H1 (cell line): ENCODE measurements at regions not wholly inside any gene's neighbourhood (a gene's known extent, or its start where the extent isn't known, plus 50 kb on each side); places are given as distances from the start of the nearest gene placed in this dataset.

Source experiments
- CTCF ChIA-PET: fragments of 300-600 bp; sonication (Branson Sonifier 250); formaldehyde crosslinking; loops from one replicate; lab custom pipeline; 2021; ENCODE audit not compliant: partially characterized antibody; lab: Charles Lee
- POLR2A ChIA-PET: fragments of 300-600 bp; sonication (Branson Sonifier 250); formaldehyde crosslinking; loops from one replicate; lab custom pipeline; 2021; ENCODE audit warnings: inconsistent platforms; ENCODE audit not compliant: partially characterized antibody; lab: Charles Lee
- DNase-seq, 2 experiments: peaks; one replicate each; pipeline versions ENCODE4 v3.0.0 to v3.0.0-alpha.2; 2010 to 2022; ENCODE audit warnings: low spot score in 2 of 2, low read depth in 1 of 2, mixed read lengths in 1 of 2
- FAIRE-seq: peaks from 2 replicates; lab custom pipeline; 2011; peaks lifted over from hg19 to GRCh38; lab: Jason Lieb, UNC
- H2AFZ ChIP-seq: 2 replicates; pipeline ENCODE4 v1.8.1; 2012; ENCODE audit warnings: low read length, inconsistent platforms
- H2AK5ac ChIP-seq: 2 replicates; pipeline ENCODE4 v1.6.1; 2013; ENCODE audit warnings: low read depth, low read length
- H2BK120ac ChIP-seq: replicated peaks from 2 replicates; pipeline ENCODE3; 2013; ENCODE audit warnings: low read depth, low read length, inconsistent platforms
- H2BK12ac ChIP-seq: 2 replicates; pipeline ENCODE4 v1.6.1; 2013; ENCODE audit warnings: low read depth, low read length
- H2BK15ac ChIP-seq: 2 replicates; pipeline ENCODE4 v1.6.1; 2013; ENCODE audit warnings: low read length
- H2BK20ac ChIP-seq: 2 replicates; pipeline ENCODE4 v1.6.1; 2013; ENCODE audit warnings: low read length
- H2BK5ac ChIP-seq: 2 replicates; pipeline ENCODE4 v1.6.1; 2013; ENCODE audit warnings: low read depth, low read length
- H3K14ac ChIP-seq: 2 replicates; pipeline ENCODE4 v1.6.1; 2013; ENCODE audit warnings: inconsistent platforms; ENCODE audit not compliant: insufficient read length
- H3K18ac ChIP-seq: 2 replicates; pipeline ENCODE4 v1.6.1; 2013; ENCODE audit warnings: low read length; ENCODE audit errors: extremely low read depth
- H3K23ac ChIP-seq: 2 replicates; pipeline ENCODE4 v1.6.1; 2013; ENCODE audit warnings: inconsistent platforms; ENCODE audit not compliant: insufficient read length
- H3K23me2 ChIP-seq: 2 replicates; pipeline ENCODE4 v1.6.1; 2013; ENCODE audit warnings: low read depth, low read length
- H3K27ac ChIP-seq: 2 replicates; pipeline ENCODE4 v1.6.1; 2011; ENCODE audit warnings: low read depth, low read length, inconsistent platforms
- H3K27me3 ChIP-seq, 4 experiments: replicated peaks in 1 of 4; 1 replicate in 1 of 4; 2 replicates in 3 of 4; pipeline versions ENCODE4 v1.6.1 to v1.8.1; 2011 to 2013; ENCODE audit warnings: low read length in 3 of 4, mild to moderate bottlenecking in 3 of 4, inconsistent platforms in 2 of 4, mixed read lengths in 2 of 4, moderate library complexity in 1 of 4; ENCODE audit not compliant: control insufficient read depth in 3 of 4, insufficient read depth in 3 of 4; ENCODE audit errors: extremely low read depth in 1 of 4
- H3K36me3 ChIP-seq, 4 experiments: 2 replicates each; pipeline versions ENCODE4 v1.6.1 to v1.8.1; 2011 to 2013; ENCODE audit warnings: mild to moderate bottlenecking in 4 of 4, low read length in 3 of 4, moderate library complexity in 2 of 4, control low read depth in 1 of 4, inconsistent platforms in 1 of 4; ENCODE audit not compliant: insufficient read depth in 4 of 4, control insufficient read depth in 2 of 4
- H3K4ac ChIP-seq: replicated peaks from 2 replicates; pipeline ENCODE3; 2013; ENCODE audit warnings: low read length, low read depth, mixed read lengths, inconsistent platforms; ENCODE audit not compliant: insufficient read length
- H3K4me1 ChIP-seq, 4 experiments: replicated peaks in 1 of 4; 1 replicate in 1 of 4; 2 replicates in 3 of 4; pipeline versions ENCODE4 v1.6.1 to v1.8.1; 2011 to 2013; ENCODE audit warnings: low read length in 3 of 4, inconsistent platforms in 2 of 4, mixed read lengths in 1 of 4; ENCODE audit not compliant: insufficient read depth in 4 of 4, control insufficient read depth in 3 of 4
- H3K4me2 ChIP-seq, 2 experiments: 2 replicates each; pipeline versions ENCODE4 v1.6.1 to v1.8.1; 2011 to 2013; ENCODE audit warnings: low read depth in 2 of 2, low read length in 2 of 2, control low read depth in 1 of 2, inconsistent platforms in 1 of 2, mild to moderate bottlenecking in 1 of 2; ENCODE audit not compliant: insufficient read depth in 1 of 2
- H3K4me3 ChIP-seq, 4 experiments: fragments of 200-600, 300-600 bp in 1 of 4; sonication (generic), shearing (Covaris generic), sonication (Bioruptor Twin) in 1 of 4; 2 replicates each; pipeline versions ENCODE4 v1.5.1 to v1.8.1; 2011 to 2016; ENCODE audit warnings: low read length in 4 of 4, low read depth in 3 of 4, control low read depth in 2 of 4, inconsistent platforms in 2 of 4, mild to moderate bottlenecking in 2 of 4, mixed read lengths in 1 of 4, moderate library complexity in 1 of 4; ENCODE audit not compliant: insufficient read depth in 2 of 4; ENCODE audit errors: extremely low read depth in 1 of 4
- H3K56ac ChIP-seq: replicated peaks from 2 replicates; pipeline ENCODE3; 2013; ENCODE audit warnings: low read depth, mild to moderate bottlenecking, mixed read lengths, low read length, inconsistent platforms; ENCODE audit not compliant: insufficient read length
- H3K79me1 ChIP-seq: 2 replicates; pipeline ENCODE4 v1.6.1; 2013; ENCODE audit warnings: low read depth, low read length, control low read depth
- H3K79me2 ChIP-seq, 2 experiments: 2 replicates each; pipeline versions ENCODE4 v1.6.1 to v1.8.1; 2012 to 2013; ENCODE audit warnings: low read length in 2 of 2, mild to moderate bottlenecking in 2 of 2, inconsistent platforms in 1 of 2; ENCODE audit not compliant: insufficient read depth in 2 of 2, control insufficient read depth in 1 of 2
- H3K9ac ChIP-seq, 4 experiments: replicated peaks in 1 of 4; 1 replicate in 1 of 4; 2 replicates in 3 of 4; pipeline versions ENCODE4 v1.6.1 to v1.8.1; 2011 to 2013; ENCODE audit warnings: low read depth in 3 of 4, low read length in 3 of 4, control low read depth in 2 of 4, mild to moderate bottlenecking in 2 of 4, moderate library complexity in 2 of 4, inconsistent platforms in 1 of 4; ENCODE audit errors: extremely low read depth in 1 of 4
- H3K9me3 ChIP-seq, 2 experiments: 2 replicates each; pipeline versions ENCODE4 v1.6.1 to v1.8.1; 2012 to 2013; ENCODE audit warnings: mild to moderate bottlenecking in 2 of 2, moderate library complexity in 2 of 2, control low read depth in 1 of 2, inconsistent platforms in 1 of 2, low read depth in 1 of 2, low read length in 1 of 2, mixed read lengths in 1 of 2; ENCODE audit not compliant: insufficient read depth in 2 of 2
- H4K20me1 ChIP-seq, 2 experiments: replicated peaks in 1 of 2; 2 replicates each; pipeline versions ENCODE3 to v1.8.1; 2011 to 2013; ENCODE audit warnings: inconsistent platforms in 2 of 2, low read length in 2 of 2, mild to moderate bottlenecking in 1 of 2; ENCODE audit not compliant: insufficient read depth in 2 of 2, control insufficient read depth in 1 of 2
- H4K5ac ChIP-seq: 2 replicates; pipeline ENCODE4 v1.6.1; 2013; ENCODE audit warnings: low read length, low read depth, mixed read lengths, inconsistent platforms; ENCODE audit not compliant: insufficient read length
- H4K8ac ChIP-seq: 2 replicates; pipeline ENCODE4 v1.8.0; 2013; ENCODE audit warnings: mild to moderate bottlenecking, moderate library complexity, low read length, inconsistent platforms; ENCODE audit not compliant: insufficient read depth; ENCODE audit errors: extremely low read depth
- H4K91ac ChIP-seq: replicated peaks from 2 replicates; pipeline ENCODE3; 2013; ENCODE audit warnings: low read length, mixed read lengths, inconsistent platforms; ENCODE audit not compliant: insufficient read length
- GTF2F1 ChIP-seq: IDR thresholded peaks from 2 replicates; pipeline ENCODE4 v1.6.1; 2012; ENCODE audit warnings: low read depth, low read length, improper control_type of control experiment, borderline replicate concordance
- TAF7 ChIP-seq: optimal IDR thresholded peaks from 2 replicates; pipeline ENCODE3; 2011; ENCODE audit warnings: low read depth, mild to moderate bottlenecking, inconsistent platforms, low read length, moderate library complexity, borderline replicate concordance

DNA sequence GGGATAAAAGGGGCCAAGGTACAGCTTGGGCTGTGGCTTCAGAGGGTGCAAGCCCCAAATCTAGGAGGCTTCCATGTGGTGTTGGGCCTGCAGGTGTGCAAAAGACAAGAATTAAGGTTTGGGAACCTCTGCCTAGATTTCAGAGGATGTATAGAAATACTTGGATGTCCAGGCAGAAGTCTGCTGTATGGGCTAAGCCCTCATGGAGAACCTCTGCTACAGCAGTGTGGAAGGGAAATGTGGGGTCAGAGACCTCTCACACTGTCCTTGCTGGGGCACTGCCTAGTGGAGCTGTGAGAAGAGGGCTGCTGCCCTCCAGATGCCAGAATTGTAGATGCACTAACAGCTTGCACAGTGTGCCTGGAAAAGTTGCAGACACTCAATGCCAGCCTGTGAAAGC is 880.6 kb upstream of the ID2 start:
- H2BK120ac ChIP-seq: no peak overlapping the region
- no peak overlapping the region for H2BK20ac ChIP-seq
- TF ChIP-seq TAF7: no peak
- no peak for TF ChIP-seq GTF2F1
- no peak overlapping the region for H2BK15ac ChIP-seq
- H4K8ac ChIP-seq: no peak overlapping the region
- H3K36me3 ChIP-seq: no peaks in the 10 kb centered on the region
- H3K14ac ChIP-seq: no peak overlapping the region
- no peak overlapping the region for H3K56ac ChIP-seq
- H3K27me3 ChIP-seq: no peaks in the 10 kb centered on the region
- no peak overlapping the region for H2BK5ac ChIP-seq
- H3K79me2 ChIP-seq: no peaks in the 10 kb centered on the region
- H3K4me1 ChIP-seq: no peaks in the 10 kb centered on the region
- peaks cover 24 to 31% of the 10 kb centered on the region in 2 experiments for H3K9me3 ChIP-seq
- H2AK5ac ChIP-seq: no peak overlapping the region
- CTCF ChIA-PET: no interaction called here
- H3K18ac ChIP-seq: no peak overlapping the region
- no peak overlapping the region for H3K4ac ChIP-seq
- no peak overlapping the region for H3K27ac ChIP-seq
- no peak overlapping the region for H4K91ac ChIP-seq
- H3K4me3 ChIP-seq: no peak overlapping the region
- DNase-seq (no peak), FAIRE-seq (no peak)
- H3K23me2 ChIP-seq: no peaks in the 10 kb centered on the region; the same call in 1 of the 2 replicates
- H4K5ac ChIP-seq: no peak overlapping the region
- POLR2A ChIA-PET: no interaction called here
- no peaks in the 10 kb centered on the region for H3K79me1 ChIP-seq
- H3K4me2 ChIP-seq: no peak overlapping the region
- H3K23ac ChIP-seq: no peak overlapping the region
- H2BK12ac ChIP-seq: no peak overlapping the region
- no peaks in the 10 kb centered on the region for H4K20me1 ChIP-seq
- no peak overlapping the region for H3K9ac ChIP-seq
- no peak overlapping the region for H2AFZ ChIP-seq
